ENCODE measurements at regions not wholly inside any gene's neighbourhood (a gene's known extent, or its start where the extent isn't known, plus 50 kb on each side); places are given as distances from the start of the nearest gene placed in this dataset.

GRCh38 chr10:77711683-77712049 lies 74.1 kb upstream of the KCNMA1 start:
- Histone ChIP-seq H3K9me3 (ENCODE audit: control insufficient read depth in 1 of 2, low read length in 2 of 2) (no peaks in the 10 kb centered on the region), H3K36me3 (ENCODE audit: insufficient read depth, low read length) (no peaks in the 10 kb centered on the region), H3K27ac (ENCODE audit: low read depth, low read length) (no peak overlapping the region), H3K4me3 (ENCODE audit: low read length in 2 of 2) (no peak overlapping the region), H3K27me3 (ENCODE audit: insufficient read depth, low read length) (peaks cover 3% of the 10 kb centered on the region), H3K4me1 (ENCODE audit: insufficient read depth, low read length) (peaks cover 12% of the 10 kb centered on the region)
- Mint-ChIP-seq H3K4me3 (peak overlapping the region in 5 of 8 donors; percentile 15 to 77 (median 51)), H3K27ac (peak overlapping the region in 1 of 7 donors; percentile 58), H3K9me3 (no peaks in the 10 kb centered on the region), H3K27me3 (peaks cover 6 to 14% of the 10 kb centered on the region in 2 donors), H3K36me3 (no peaks in the 10 kb centered on the region), H3K4me1 (peaks cover 4 to 10% (median 7%) of the 10 kb centered on the region in 4 donors)
- intact Hi-C loops (cut with micrococcal nuclease) = no loop called here
- POLR2A ChIA-PET (ENCODE audit: partially characterized antibody) = interaction anchor here (1.6 kb wide), 1 partner anchor 125 kb away, joined by 4 read pairs; no protein-coding TSS in a partner anchor
- DNase-seq = no peak
- CTCF ChIA-PET (ENCODE audit: partially characterized antibody) = interaction anchor here (0.6 to 16.4 kb wide), 23 partner anchors 8 to 550 kb away, joined by 3 to 282 read pairs (median 5); no protein-coding TSS in a partner anchor

DNA sequence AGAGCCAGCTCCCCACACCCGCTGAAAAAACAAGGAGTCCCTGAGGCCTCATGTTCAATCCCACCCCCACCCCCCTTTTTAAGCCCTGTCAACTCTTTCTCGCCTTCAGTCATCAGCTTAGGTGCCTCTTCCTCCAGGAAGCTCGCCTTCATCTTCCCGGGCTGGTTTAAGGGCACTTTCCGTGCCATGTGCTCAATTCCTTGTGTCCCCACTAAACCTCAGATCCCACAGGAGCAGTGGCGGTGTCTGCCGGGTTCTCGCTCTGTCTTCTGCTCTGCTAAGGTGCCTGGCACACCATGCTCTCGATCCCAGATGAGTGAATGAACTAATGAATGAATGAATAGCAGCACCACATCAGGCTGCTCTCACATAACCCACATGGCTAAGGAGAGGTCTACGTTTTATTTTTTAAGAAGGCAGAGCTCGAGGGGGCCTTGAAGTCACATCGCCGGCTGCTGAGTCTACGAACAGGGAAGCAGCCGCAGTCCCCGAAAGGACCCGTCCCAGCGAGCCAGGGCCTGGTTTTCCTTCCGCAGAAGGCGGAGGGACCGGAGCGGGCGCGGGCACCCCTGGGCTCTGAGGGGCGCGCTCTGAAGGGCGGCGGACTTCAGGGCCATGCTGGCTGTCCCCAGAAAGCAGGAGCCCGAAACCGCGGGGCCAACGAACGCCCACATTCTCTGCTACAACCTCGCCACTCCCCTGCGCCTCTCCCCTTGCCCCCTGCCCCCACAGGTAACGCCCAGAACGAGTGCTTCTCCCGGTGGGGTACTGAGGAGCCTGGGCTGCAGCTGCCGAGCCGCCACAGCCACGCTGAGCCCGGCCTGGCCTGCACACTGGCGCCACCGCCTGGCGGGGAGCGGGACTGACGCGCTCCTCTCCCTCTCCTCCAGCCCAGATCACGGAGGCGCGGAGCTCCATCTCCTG lies 73.4 kb upstream of the KCNMA1 start:
- Mint-ChIP-seq H3K36me3 (no peaks in the 10 kb centered on the region), H3K27ac (peak overlapping the region in 1 of 7 donors; percentile 58), H3K9me3 (no peaks in the 10 kb centered on the region), H3K4me1 (peaks cover 4 to 10% (median 7%) of the 10 kb centered on the region in 4 donors), H3K27me3 (peaks cover 6 to 14% of the 10 kb centered on the region in 2 donors), H3K4me3 (peak overlapping the region; percentile 49 to 77 (median 67))
- peak; percentile 43 to 69 (median 68) for DNase-seq
- Histone ChIP-seq H3K4me3 (ENCODE audit: low read length in 2 of 2) (no peak overlapping the region), H3K9me3 (ENCODE audit: control insufficient read depth in 1 of 2, low read length in 2 of 2) (no peaks in the 10 kb centered on the region), H3K36me3 (ENCODE audit: insufficient read depth, low read length) (no peaks in the 10 kb centered on the region), H3K27me3 (ENCODE audit: insufficient read depth, low read length) (peaks cover 3% of the 10 kb centered on the region), H3K4me1 (ENCODE audit: insufficient read depth, low read length) (peaks cover 12% of the 10 kb centered on the region), H3K27ac (ENCODE audit: low read depth, low read length) (no peak overlapping the region)
- ChIA-PET POLR2A (ENCODE audit: partially characterized antibody) (interaction anchor here (1.6 kb wide), 1 partner anchor 125 kb away, joined by 4 read pairs; no protein-coding TSS in a partner anchor), CTCF (ENCODE audit: partially characterized antibody) (interaction anchor here (0.6 to 16.4 kb wide), 23 partner anchors 8 to 549 kb away, joined by 3 to 282 read pairs (median 5); no protein-coding TSS in a partner anchor)
- intact Hi-C loops (cut with micrococcal nuclease) = no loop called here

- DNase-seq = no peak
- intact Hi-C loops (cut with micrococcal nuclease) = no loop called here
- Mint-ChIP-seq H3K4me3 (peak overlapping the region in 4 of 8 donors; percentile 8 to 77 (median 14)), H3K4me1 (peaks cover 4 to 10% (median 7%) of the 10 kb centered on the region in 4 donors), H3K36me3 (no peaks in the 10 kb centered on the region), H3K9me3 (peaks cover 0 to 2% (median 0%) of the 10 kb centered on the region in 8 donors), H3K27ac (no peak overlapping the region), H3K27me3 (peaks cover 9 to 14% of the 10 kb centered on the region in 2 donors)
- ChIA-PET POLR2A (ENCODE audit: partially characterized antibody) (no interaction called here), CTCF (ENCODE audit: partially characterized antibody) (interaction anchor here (1.0 to 16.4 kb wide), 9 partner anchors 8 to 536 kb away, joined by 4 to 282 read pairs (median 10); no protein-coding TSS in a partner anchor)
- Histone ChIP-seq H3K27me3 (ENCODE audit: insufficient read depth, low read length) (peaks cover 3% of the 10 kb centered on the region), H3K4me1 (ENCODE audit: insufficient read depth, low read length) (peaks cover 12% of the 10 kb centered on the region), H3K27ac (ENCODE audit: low read depth, low read length) (no peak overlapping the region), H3K4me3 (ENCODE audit: low read length in 2 of 2) (no peak overlapping the region), H3K36me3 (ENCODE audit: insufficient read depth, low read length) (no peaks in the 10 kb centered on the region), H3K9me3 (ENCODE audit: control insufficient read depth in 1 of 2, low read length in 2 of 2) (no peaks in the 10 kb centered on the region)
Measured at GRCh38 chr10:77710081-77710551, 72.5 kb upstream of the KCNMA1 start.

GRCh38 chr10:77707570-77707969 lies 70.0 kb upstream of the KCNMA1 start:
- no peak overlapping the region for H3K4me3 Mint-ChIP-seq
- intact Hi-C loops (cut with micrococcal nuclease) = no loop called here
- H3K4me1 ChIP-seq (ENCODE audit: insufficient read depth, low read length) = peaks cover 12% of the 10 kb centered on the region
- H3K36me3 ChIP-seq (ENCODE audit: insufficient read depth, low read length) = no peaks in the 10 kb centered on the region
- peaks cover 4 to 10% (median 7%) of the 10 kb centered on the region in 4 donors for H3K4me1 Mint-ChIP-seq
- H3K27ac Mint-ChIP-seq = no peak overlapping the region
- H3K36me3 Mint-ChIP-seq = no peaks in the 10 kb centered on the region
- H3K27me3 ChIP-seq (ENCODE audit: insufficient read depth, low read length) = peaks cover 3% of the 10 kb centered on the region
- DNase-seq = no peak
- peaks cover 0 to 2% (median 0%) of the 10 kb centered on the region in 8 donors for H3K9me3 Mint-ChIP-seq
- H3K27me3 Mint-ChIP-seq = peaks cover 8 to 9% of the 10 kb centered on the region in 2 donors
- POLR2A ChIA-PET (ENCODE audit: partially characterized antibody) = no interaction called here
- H3K9me3 ChIP-seq (ENCODE audit: control insufficient read depth in 1 of 2, low read length in 2 of 2) = no peaks in the 10 kb centered on the region
- no peak overlapping the region for H3K27ac ChIP-seq (ENCODE audit: low read depth, low read length)
- CTCF ChIA-PET (ENCODE audit: partially characterized antibody) = no interaction called here
- H3K4me3 ChIP-seq (ENCODE audit: low read length in 2 of 2) = no peak overlapping the region

DNA sequence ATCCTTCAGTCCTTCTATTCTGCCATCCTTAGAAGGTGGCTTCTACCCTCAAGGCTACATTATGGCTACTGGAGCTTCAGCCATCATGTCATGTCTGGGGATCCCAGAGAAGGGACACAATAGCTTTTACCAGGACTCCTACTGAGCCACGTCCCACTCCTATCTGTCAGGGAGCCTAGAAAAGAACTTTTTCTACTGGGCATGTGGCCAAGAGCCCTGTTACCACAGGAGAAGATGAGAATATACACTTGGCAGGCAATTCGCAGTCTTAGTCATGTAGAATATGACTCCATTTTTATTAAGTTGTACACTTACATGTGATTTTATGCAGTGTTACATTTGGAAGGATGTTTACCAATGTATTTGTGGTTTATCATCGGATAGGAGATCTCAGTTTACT lies 64.6 kb upstream of the KCNMA1 start:
- no peaks in the 10 kb centered on the region for H3K36me3 ChIP-seq (ENCODE audit: insufficient read depth, low read length)
- no peak for DNase-seq
- H3K27me3 ChIP-seq (ENCODE audit: insufficient read depth, low read length) = no peaks in the 10 kb centered on the region
- Mint-ChIP-seq H3K4me1 (no peaks in the 10 kb centered on the region), H3K27me3 (peaks cover 3 to 4% of the 10 kb centered on the region in 2 donors), H3K27ac (no peak overlapping the region), H3K36me3 (no peaks in the 10 kb centered on the region), H3K4me3 (no peak overlapping the region), H3K9me3 (peaks cover 0 to 2% (median 0%) of the 10 kb centered on the region in 8 donors)
- ChIA-PET POLR2A (ENCODE audit: partially characterized antibody) (no interaction called here), CTCF (ENCODE audit: partially characterized antibody) (interaction anchor here (1.0 kb wide), 1 partner anchor 8 kb away, joined by 4 read pairs; no protein-coding TSS in a partner anchor)
- no peak overlapping the region for H3K27ac ChIP-seq (ENCODE audit: low read depth, low read length)
- intact Hi-C loops (cut with micrococcal nuclease) = no loop called here
- H3K4me1 ChIP-seq (ENCODE audit: insufficient read depth, low read length) = no peaks in the 10 kb centered on the region
- no peak overlapping the region for H3K4me3 ChIP-seq (ENCODE audit: low read length in 2 of 2)
- no peaks in the 10 kb centered on the region for H3K9me3 ChIP-seq (ENCODE audit: control insufficient read depth in 1 of 2, low read length in 2 of 2)

- CTCF ChIA-PET (ENCODE audit: partially characterized antibody) = no interaction called here
- H3K4me1 Mint-ChIP-seq = no peaks in the 10 kb centered on the region
- no peaks in the 10 kb centered on the region for H3K9me3 ChIP-seq (ENCODE audit: control insufficient read depth in 1 of 2, low read length in 2 of 2)
Measured at GRCh38 chr10:77700086-77700485, 62.5 kb upstream of the KCNMA1 start.

GRCh38 chr10:77699080-77699645 lies 61.6 kb upstream of the KCNMA1 start:
- H3K27ac Mint-ChIP-seq = no peak overlapping the region
- Histone ChIP-seq H3K4me3 (ENCODE audit: low read length in 2 of 2) (no peak overlapping the region), H3K9me3 (ENCODE audit: control insufficient read depth in 1 of 2, low read length in 2 of 2) (no peaks in the 10 kb centered on the region), H3K27ac (ENCODE audit: low read depth, low read length) (no peak overlapping the region), H3K4me1 (ENCODE audit: insufficient read depth, low read length) (no peaks in the 10 kb centered on the region), H3K36me3 (ENCODE audit: insufficient read depth, low read length) (no peaks in the 10 kb centered on the region), H3K27me3 (ENCODE audit: insufficient read depth, low read length) (no peaks in the 10 kb centered on the region)
- no peak for DNase-seq
- CTCF ChIA-PET (ENCODE audit: partially characterized antibody) = interaction anchor here (2.1 kb wide), 1 partner anchor 13 kb away, joined by 9 read pairs; no protein-coding TSS in a partner anchor
- H3K36me3 Mint-ChIP-seq = no peaks in the 10 kb centered on the region
- intact Hi-C loops (cut with micrococcal nuclease) = no loop called here
- no peak overlapping the region for H3K4me3 Mint-ChIP-seq
- H3K4me1 Mint-ChIP-seq = no peaks in the 10 kb centered on the region
- H3K27me3 Mint-ChIP-seq = peaks cover 1 to 7% of the 10 kb centered on the region in 2 donors
- POLR2A ChIA-PET (ENCODE audit: partially characterized antibody) = no interaction called here
- H3K9me3 Mint-ChIP-seq = no peaks in the 10 kb centered on the region

More at GRCh38 chr10:77700086-77700485, 62.5 kb upstream of the KCNMA1 start:
- no peak overlapping the region for H3K27ac Mint-ChIP-seq
- H3K4me1 ChIP-seq (ENCODE audit: insufficient read depth, low read length) = no peaks in the 10 kb centered on the region
- no peak overlapping the region for H3K4me3 ChIP-seq (ENCODE audit: low read length in 2 of 2)
- H3K27ac ChIP-seq (ENCODE audit: low read depth, low read length) = no peak overlapping the region
- H3K4me3 Mint-ChIP-seq = no peak overlapping the region
- POLR2A ChIA-PET (ENCODE audit: partially characterized antibody) = no interaction called here
- H3K9me3 Mint-ChIP-seq = no peaks in the 10 kb centered on the region
- no peaks in the 10 kb centered on the region for H3K36me3 ChIP-seq (ENCODE audit: insufficient read depth, low read length)
- no peaks in the 10 kb centered on the region for H3K36me3 Mint-ChIP-seq
- H3K27me3 ChIP-seq (ENCODE audit: insufficient read depth, low read length) = no peaks in the 10 kb centered on the region
- H3K27me3 Mint-ChIP-seq = peaks cover 1 to 7% of the 10 kb centered on the region in 2 donors
- intact Hi-C loops (cut with micrococcal nuclease) = no loop called here
- DNase-seq = no peak
